CD4-positive, alpha-beta T cell treated with Interleukin-6 at 100 ng/mL for 8 hours (primary cell): ENCODE measurements at regions not wholly inside any gene's neighbourhood (a gene's known extent, or its start where the extent isn't known, plus 50 kb on each side); places are given as distances from the start of the nearest gene placed in this dataset.
"Not testable (repeated sequence)": the region's sequence is repeated elsewhere in the genome, so short reads cannot be mapped to it uniquely, and the experiment has no call there.

Source experiments
- DNase-seq: peaks from one replicate; pipeline ENCODE4 v3.0.0-alpha.2; 2020; ENCODE audit warnings: mixed read lengths, low spot score

DNA sequence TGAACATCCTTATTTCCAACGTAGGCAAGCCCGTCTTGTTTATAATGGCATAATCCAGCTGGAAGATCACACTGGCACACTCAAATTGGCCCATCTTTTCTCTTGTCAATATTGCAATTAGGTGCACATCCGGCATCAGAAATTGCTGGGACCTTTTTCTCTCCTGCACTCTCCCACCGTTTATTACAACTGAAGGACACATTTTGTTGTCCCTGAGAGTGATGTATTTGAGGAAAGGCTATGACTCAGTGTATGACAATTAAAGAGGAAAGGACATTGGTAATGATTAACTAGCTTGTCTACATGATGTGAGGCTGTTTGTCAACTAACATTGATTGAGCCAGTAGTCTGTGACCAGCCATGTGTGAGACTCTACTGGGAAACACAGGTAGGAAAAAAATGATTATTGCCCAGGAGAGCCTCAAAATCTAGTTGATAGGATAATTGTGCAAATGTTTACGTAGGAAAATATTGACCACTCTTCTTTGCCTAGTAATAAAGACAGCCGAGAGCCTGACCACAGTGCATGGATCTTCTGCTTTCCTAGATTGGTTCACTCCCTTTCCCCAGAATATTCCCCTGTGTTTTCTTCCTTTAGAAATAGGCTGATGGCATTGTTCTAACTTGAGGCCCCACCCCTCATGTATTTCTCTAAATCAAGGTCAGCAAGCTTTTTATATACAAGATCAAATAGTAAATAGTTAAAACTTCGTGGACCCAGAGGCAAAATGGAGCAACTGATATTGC, 230.0 kb upstream of the BTBD3 start:
- no peak for DNase-seq

DNA sequence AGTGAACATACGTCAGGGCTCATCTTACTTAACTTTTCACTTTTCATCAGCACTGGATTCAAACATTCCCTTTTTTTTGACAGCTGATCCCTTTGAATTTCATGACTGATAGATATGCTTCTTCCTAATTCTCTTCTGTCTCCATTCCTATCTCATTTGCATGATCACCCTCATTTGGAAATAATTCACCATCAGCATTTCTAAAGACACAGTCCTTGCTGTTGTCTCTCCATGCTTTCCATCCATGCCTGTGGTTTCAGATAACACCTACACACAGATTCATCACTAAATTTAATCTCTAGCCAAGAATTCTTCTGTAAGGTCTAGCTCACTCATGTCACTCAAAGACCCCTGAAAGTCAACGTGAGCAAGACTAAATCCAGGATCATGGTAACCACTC, 228.4 kb upstream of the BTBD3 start:
- no peak for DNase-seq

DNA sequence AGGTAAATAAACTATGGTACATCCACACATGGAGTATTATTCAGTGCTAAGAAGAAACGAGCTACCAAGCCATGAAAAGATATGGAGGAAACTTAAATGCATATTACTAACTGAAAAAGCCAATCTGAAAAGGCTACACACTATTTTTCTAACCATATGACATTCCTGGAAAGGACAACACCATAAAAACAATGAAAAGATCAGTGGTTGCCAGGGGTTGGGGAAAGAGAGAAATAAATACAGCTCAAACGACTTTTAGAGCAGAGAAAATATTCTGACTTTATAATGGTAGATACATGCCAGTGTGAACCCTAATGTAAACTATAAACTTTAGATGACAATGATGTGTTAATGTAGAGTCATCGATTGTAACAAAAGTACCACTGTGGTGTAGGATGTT, 225.9 kb upstream of the BTBD3 start:
- DNase-seq, result no peak

DNA sequence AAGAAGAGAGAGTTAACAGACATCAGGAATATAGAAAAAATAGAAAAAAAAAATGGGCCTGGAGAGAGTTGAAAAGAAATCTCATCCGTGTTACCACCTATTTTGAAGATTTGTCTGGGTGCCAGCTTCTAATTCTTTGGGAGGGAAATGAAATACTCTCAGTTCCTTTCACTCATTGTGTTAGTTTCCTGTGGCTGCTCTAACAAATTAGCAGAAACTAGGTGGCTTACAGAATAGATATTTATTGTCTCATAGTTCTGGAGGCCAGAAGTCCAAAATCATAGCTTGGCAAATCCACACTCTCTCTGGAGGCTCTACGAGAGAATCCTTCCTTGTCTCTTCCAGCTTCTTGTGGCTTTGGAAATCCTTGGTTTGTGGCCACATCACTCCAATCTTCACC, 225.1 kb upstream of the BTBD3 start:
- no peak for DNase-seq

DNA sequence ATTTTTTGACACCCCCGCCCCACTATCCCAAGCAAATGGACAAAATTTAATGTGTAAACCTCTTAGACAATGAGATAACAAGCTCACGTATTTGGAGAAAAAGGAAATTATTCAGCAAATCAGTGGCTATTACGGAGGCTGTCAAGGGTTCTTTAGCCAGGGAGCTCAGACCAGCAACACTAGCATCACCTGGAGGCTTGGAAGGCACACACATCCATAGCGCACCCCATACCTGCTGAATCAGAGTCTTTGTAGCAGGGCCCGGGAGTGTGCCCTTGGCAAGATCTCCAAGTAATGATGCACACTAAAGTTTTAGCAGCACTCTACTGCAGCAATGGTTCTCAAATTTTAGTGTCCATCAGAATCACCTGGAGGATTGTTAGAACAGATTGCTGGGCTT, 223.2 kb upstream of the BTBD3 start:
- DNase-seq, result no peak

DNA sequence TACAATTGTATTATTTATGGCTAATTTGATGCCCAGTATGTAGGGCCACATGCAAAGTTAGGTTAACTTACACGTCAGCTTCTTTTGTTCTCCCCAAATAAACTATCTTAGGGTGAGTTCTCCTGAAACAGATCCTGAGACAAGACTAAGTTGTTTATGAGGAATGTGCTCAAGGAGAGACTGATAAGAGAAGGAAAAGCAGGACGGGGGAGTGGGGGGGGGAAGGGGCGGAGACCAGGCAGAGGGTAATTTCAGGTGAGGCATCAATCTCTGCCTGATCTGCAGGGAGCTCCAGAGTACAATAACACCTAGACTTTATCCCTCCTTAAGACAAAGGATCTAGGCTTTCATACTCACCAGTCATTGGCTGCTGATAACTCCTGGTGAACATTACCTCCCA, 220.6 kb upstream of the BTBD3 start:
- no peak for DNase-seq

DNA sequence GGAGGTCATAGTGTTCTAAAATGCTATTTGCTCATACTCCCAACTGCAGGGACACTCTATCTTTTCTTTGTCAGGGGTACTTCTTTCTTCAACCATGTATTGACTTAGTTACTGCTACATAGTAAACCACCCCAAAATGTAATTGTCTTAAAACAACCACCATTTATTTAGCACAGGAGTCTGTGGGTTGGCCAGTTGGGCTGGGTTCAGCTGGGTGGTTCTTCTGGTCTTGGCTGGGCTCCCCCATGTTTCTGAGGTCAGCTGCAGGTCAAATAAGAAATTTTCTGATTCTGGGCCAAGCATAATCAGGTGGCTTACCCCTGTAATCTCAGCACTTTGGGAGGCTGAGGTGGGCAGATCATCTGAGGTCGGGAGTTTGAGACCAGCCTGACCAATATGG, 220.0 kb upstream of the BTBD3 start:
- no peak for DNase-seq

DNA sequence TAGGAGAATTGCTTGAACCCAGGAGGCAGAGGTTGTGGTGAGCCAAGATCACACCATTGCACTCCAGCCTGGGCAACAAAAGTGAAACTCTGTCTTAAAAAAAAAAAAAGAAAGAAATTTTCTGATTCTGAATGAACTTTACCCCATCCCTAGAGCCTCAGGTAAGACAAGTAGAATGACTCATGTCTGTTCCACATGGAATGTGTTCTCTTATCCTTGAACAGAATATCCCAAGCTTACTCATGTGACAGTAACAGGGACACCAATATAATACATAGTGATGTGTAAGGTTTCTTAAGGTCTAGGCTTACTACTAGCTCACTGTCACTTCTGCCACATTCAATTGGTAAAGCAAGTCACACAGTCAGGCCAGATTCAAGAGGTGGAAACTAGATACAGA, 219.6 kb upstream of the BTBD3 start:
- DNase-seq, result no peak

DNA sequence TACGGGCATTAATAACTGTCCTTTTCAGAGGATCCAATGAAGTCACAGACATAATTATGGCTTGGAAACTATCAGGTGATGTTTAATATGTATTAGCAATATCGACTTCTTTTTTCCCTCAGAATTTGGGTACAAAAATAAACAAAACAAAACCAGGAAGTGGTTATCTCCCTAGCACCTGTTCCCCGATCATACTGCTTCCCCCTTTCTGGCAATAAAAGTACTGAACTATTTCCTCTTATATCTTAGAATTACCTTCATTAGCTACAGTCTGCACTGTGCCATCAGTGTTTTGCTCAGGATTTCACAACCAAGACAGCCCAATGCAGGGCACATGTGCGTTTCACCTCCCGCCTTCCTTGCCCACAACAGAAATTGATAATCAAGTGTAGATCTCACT, 216.9 kb upstream of the BTBD3 start:
- DNase-seq, result no peak

DNA sequence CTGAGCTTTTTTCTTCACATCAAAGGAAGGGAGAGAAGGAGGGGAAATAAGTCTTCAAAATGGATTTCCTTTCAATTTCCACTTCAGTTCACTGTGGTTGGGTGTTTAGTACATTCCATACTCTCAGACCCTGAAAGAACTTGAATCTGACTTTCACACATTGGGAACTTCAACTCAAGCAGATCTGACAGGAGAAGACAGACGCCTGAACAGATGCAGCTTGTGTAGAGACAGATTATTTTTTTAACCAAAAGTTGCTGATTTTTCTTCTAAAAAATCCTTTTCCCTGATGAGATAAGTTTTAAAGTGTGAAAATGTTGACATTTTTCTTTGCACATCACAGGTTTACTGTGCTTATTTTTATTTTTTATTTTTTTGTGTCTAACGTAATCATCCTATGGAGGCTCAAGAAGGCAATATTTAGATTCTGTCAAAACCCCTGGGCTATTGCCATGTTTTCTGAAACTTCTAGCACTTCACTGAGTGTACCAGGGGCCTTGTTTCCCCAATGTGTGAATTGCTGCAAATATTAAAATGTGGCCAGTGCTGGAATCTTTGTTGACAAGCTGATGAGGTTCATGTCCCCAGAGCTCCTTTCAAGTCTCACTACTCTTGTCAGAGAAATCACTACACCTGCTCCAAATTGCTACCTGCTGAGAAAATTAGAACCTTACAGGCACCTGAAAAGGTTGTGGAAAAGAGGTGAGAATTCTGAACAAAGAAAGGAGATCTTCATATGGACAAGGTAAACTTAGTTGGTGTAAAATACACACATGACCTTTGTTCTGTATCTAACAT, 214.8 kb upstream of the BTBD3 start:
- no peak for DNase-seq

DNA sequence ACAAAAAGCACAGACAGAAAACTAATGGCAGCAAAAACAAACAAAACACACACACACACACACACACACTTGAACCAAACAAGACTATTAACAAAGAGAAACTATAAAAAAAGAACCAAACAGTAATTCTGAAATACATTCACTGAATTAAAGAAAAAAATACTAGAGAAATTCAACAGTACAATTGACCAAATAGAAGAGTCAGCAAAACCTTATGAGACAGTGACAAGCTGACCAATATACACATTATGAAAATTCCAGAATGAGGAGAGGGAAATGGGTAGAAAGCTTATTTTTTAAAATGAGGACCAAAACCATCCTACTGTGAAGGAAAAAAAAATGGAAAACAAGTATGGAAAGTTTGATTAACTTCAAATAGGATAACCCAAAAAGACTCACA, 212.2 kb upstream of the BTBD3 start:
- no peak for DNase-seq

DNA sequence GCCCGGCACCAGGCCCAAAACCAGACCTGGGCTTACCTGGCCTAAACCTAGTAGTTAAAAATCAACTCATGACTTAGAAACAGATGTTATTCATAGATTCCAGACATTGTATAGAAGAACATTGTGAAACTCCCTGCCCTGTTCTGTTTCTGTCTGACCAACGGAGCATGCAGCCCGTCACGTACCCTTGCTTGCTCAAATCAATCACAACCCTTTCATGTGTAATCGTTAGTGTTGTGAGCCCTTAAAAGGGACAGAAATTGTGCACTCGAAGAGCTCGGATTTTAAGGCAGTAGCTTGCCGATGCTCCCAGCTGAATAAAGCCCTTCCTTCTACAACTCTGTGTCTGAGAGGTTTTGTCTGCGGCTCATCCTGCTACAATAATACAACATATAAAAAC, 209.5 kb upstream of the BTBD3 start:
- DNase-seq, result not testable (repeated sequence)

DNA sequence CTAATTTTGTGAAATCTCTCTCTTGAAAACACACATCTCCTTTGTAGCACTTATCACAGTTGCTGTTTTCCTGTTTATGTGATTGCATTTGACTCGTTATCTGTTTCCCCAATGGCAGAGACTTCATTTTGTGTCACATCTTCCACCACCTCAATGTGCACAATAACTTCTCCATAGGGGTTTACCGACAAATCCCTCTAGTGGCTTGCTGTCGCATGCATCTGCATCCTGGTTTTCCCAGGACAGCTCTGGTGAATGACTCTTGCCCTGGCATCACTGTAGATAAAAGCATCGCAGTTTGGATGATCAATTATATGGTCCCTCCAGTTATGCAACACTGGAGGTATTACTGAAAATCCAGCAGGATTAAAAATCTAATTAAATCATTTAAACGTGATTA, 206.5 kb upstream of the BTBD3 start:
- no peak for DNase-seq

DNA sequence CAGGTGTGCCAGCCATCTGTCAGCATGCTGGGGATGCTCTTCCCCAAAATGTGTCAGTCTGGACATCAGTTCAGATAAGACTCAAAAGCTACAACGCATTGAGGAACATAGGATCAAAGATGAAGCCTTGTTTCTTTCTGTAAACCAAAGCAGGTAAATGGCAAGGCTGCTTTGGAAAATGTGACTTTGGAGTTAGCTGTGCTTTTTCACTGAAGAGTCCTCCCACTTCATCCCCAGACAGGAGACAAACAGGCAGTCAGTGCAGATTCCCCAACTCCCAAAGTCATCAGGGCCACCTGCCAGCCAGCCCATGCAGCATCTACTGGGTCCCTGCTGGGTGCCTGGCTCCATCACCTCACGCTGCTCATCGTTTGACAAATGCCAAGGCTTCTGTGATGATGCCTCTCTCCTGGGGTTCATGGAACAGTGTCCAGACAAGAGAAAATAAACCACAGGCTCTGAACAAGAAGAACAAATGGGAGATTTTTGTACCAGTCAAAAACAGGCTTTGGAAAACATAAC, 205.0 kb upstream of the BTBD3 start:
- DNase-seq, result no peak

DNA sequence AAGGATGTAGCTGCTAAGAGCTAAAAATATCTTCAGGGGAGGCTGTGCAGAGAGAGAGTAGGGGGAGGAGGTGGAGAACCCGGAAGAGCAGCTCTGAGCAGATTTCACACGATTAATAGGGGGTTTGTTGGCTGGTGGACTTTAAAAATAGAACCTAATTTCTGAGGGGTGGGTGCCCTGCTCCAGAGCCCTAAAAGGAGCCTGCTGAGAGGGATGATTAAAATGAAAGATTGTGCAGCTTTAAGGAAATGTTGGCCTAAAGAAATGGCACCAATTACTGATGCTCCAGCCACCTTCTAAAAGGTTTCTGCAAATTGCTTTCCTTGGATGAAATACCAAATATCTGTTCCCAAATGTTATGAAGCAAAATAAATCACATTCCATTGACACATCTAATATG, 202.8 kb upstream of the BTBD3 start:
- DNase-seq, result no peak

DNA sequence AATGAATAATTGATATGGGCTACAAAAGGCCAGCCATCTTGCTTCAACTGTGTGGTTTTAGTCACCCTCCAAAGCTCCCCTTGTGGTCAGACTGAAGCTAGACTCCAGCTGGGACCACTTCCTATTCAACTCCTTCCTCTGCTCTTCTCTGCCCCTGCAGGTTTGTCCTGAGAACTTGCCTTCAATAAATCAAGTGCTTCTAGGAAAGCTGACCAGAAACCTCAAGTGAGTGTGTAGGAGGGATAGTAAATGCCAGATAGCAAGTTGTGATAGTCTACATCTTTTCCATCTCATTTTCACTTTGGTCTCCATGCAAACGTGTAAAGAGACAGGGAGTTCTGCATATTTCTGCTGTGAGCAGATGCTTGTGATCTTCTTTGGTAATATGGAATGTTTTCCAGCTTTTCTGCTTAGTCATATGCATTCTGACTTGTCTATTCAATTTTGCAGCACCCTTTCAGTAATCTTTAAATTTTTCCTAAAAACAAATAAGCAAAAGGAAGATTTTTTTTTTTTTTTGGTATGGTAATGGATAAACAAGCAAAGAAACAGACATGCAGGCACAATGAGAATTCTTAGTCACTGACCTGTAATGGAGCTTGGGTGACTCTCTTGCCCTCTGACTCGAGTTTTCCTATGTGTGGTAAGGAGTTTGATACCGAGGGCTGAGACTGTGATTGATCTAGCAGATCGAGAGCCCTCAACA, 201.3 kb upstream of the BTBD3 start:
- DNase-seq, result no peak

DNA sequence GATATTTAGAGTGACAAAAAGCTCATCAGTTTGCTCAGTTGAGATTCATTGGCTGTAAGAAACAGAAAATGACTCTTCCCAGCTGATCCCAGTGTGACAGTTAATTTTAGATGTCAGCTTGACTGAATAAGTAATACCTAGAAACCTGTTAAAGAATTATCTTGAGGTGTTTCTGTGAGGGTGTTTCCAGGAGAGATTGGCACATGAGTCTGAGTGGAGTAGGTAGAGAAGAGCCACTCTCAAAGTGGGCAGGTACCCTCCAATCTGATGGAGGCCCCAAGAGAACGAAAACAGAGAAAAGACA, 200.8 kb upstream of the BTBD3 start:
- no peak for DNase-seq

DNA sequence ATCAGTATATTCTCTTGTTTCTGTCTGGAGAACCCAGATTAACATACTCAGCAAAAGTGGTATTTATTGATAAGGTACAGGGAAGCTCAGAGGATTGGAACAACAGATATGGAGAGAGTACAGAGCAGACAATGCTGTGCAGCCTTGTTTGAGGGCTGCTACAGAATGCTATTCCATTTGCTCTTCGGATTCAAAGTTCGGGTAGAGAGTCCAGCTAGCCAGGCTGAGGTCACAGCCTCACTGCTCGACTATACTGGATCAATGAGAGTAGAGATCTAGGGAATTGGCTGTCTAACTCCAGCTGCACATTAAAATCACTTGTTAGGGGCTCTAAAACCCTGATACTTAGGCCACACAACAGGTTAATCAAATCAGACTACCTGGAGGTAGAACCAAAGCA, 200.1 kb upstream of the BTBD3 start:
- no peak for DNase-seq

DNA sequence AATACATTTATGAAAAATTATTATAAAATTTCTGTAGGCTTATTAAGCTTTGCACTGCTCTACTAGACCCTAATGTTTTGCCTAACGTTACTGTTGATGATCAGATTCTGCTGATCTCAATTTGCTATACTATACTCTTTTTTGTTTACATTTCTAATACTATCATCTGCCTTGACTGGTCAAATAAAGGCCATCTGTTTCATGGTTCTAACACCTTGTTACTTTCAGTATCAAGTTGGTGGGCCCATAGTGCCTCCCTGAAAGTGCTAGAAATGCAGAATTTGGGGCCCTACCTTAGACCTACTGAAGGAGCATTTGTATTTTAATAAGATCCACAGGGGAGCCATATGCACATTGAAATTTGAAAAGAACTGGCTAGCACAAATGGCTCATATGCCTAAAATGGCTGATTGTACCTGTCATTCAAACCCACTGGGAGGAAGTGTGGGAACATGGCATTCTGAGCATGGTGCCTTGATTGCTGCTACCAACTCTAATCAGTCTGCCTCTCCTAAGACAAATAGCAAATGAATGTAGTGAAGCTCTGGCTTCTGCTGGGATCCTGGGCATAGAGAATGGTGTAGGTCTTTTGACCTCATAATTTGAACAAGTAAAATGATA, 199.1 kb upstream of the BTBD3 start:
- no peak for DNase-seq

DNA sequence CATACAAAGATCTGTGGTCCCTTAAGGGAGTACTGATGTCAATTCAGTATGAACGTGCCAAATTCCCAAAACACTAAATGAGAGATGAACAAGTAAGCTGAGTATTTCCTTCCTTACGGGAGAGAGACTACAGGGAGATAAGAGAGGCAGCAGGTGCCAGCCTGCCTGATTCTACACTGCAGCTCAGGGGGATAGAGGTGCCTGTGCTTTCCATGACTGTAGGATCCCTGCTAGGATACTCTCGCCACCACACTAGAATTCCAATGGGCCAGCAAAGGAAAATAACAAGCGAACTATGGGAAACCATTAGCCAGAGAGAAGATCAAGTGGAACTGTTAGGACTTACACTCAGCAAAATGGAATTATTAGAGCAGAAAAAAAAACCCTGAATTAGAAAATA, 198.5 kb upstream of the BTBD3 start:
- DNase-seq, result no peak

DNA sequence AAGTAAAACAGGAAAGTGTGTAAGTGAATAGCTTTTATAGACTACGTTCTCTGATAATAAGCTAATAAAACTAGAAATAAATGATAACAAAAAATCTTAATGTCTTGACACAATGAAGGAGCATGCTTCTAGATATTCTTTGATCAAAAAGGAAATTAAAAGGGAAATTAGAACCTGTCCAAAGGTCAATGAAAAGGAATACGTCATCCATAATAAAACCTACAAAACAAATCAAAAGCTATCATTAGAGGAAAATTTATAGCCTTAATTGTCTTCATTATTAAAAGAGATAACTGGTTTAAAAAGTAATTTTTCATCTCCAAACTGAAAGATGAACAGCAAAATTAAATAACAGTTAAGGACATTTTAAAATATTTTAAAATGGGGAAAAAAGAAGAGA, 196.3 kb upstream of the BTBD3 start:
- no peak for DNase-seq

DNA sequence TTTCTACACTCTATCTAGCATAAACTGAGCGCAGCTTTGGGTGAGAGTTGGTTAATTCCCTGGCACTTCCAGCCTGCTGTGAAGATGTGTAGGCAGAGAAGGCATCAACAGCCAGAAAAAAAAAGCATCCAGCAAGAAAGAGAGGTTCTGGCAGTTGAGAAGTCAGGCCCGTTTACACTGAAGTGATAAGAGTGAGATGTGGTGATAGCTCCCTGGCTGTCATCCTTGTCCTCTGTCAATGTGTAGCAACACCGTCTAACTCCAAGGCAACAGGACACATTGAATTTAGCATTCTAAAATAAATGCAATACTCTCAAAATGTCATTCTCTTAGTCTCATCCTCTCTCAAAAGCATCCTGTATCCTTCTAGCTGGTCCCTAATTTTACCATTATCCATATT, 193.6 kb upstream of the BTBD3 start:
- no peak for DNase-seq

DNA sequence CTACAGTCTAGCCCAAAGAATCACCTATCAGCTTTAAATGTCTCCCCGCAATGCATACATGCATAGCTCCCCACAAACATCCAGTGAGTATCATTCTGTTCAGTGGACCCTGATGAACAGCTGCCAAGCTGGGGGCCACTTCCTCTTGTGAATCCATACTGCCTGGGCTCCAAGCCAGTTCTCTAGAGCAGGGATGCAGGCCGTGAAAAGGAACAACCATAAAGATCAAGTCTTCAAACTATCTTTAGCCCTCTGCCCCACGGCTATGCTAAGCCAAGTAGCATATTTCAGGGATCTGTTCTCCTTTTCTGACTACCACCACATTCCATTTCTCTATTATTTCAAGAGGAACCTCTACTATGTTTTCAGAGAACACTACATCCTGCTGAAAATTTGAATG, 191.7 kb upstream of the BTBD3 start:
- DNase-seq, result no peak
